ENCODE measurements at regions not wholly inside any gene's neighbourhood (a gene's known extent, or its start where the extent isn't known, plus 50 kb on each side); places are given as distances from the start of the nearest gene placed in this dataset.

DNA sequence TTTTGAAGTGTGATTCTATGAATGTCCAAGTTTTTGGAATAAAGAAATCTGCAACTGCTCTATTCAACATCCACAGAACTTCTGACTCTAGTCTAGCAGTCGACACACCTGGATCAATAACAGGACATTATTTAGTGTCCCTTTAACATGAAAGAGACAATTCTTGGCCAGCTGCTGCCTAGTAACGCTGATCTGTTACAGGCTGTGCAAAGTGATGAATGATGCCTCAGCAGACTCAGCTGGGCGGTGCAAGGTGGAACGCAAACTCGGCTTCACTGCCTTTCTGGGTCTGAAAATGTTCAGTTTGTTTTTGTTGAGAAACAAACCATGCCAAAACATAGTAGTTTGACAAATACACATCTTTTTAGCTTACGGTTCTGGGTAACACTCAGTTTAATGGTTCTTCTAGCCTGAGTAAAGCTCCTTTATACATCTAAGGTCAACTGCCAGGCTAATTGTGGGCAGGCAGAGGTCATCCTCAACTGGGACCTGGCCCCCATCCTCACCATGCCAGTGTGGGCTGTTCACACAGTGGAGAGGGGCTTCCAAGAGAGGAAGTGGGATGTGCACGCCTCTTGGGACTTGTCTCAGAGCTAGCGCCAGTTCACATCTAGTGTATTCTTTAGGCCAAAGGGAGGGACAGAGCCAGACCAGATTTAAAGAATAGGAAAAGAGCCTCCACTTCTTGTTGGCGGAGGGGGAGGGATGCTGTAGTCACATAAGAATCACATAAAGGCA, 879.7 kb downstream of the QKI start:
- DNase-seq (ENCODE audit: low spot score): no peak

DNA sequence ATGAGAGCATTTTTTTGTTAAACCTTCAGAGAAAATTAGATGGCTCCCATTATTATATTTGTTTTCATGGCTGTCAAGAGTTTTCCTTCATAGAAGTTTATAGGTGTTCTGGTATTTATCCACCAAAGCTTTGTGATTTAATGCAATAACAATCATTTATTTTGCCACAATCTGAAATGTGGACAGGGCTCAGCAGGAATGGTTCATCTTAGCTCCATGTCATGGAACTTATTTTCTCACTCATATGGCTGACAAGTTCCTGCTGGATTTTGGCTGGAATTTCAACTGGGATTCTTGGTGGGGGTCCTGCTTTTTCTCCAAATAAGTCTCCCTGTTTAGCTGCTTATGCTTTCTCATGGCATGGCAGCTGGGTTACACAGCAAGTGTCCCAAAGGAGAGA, 876.7 kb downstream of the QKI start:
- DNase-seq (ENCODE audit: low spot score): no peak

DNA sequence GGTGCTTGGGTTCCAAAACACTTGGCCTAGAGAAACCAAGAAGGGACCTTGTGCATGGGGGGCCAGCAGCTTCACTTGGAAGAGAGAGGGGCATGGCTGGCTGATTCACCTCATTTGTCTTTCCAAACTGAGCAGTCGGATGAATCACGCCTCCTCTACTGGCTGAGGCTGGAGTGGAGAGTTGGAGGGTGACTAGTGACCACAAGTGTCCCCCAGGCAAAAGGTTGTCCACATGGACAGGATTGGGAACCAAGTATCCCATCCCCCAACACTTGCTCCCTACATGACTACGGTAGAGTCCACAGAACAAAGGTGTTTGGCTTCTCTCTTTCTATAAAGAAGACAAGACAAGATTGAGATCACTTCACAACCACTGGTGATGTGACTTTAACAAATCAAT, 875.6 kb downstream of the QKI start:
- DNase-seq (ENCODE audit: low spot score): no peak

DNA sequence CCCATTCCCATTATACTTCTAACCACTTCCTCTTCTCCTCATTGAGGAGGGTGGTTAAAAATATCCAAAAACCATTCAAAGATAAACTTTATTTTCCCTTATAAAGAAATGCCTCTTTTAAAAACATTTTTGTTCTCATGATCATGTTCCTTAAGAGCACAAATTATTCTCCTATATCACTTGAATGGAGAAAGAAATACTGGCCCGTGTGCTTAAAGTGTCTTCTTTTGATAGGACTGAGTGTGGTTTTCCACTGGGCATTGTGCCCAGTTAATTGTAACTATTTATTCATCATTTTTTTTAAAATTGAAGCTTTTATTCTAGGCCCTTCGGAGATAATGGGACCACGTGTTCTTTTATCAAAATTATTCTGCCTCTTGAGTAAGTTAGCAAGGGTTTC, 871.5 kb downstream of the QKI start:
- DNase-seq (ENCODE audit: low spot score): no peak

DNA sequence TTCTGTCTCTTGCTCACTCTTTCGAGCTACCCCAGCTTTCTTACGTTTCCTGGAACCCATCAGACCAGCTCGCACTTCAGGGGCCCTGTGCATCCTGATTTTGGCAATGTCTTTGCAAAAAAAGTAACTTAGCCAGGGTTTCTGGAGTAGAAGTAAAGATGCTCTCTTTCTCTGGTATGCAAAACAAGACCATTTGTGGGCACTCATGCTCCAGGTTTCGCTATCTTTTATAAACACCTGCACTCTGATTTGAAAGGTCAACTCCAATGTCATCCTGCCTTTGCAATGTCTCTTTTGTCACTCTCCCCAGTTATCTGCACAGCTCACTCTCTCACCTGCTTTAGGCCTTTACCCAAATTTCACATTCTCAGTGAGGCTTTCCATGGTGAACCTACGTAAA, 869.1 kb downstream of the QKI start:
- DNase-seq (ENCODE audit: low spot score): no peak

DNA sequence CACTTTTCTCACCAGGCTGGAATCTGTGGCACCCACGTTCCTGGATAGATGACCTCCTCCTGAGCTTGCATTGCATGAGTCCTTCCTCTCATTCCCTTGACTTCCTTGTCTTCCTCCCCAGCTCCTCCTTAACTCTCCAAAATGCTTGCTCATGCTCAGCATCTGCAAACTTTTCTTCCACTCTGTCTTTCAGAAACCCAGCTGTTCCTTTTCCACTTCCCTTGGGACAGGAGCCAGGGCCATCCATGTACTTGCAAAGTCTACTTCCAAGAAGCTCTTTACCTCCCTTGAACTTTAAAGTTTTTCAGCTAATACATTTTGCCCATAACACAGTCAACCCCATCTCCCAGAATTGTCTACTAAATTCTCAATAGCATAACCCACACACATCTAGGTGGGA, 861.7 kb downstream of the QKI start:
- DNase-seq (ENCODE audit: low spot score): no peak

DNA sequence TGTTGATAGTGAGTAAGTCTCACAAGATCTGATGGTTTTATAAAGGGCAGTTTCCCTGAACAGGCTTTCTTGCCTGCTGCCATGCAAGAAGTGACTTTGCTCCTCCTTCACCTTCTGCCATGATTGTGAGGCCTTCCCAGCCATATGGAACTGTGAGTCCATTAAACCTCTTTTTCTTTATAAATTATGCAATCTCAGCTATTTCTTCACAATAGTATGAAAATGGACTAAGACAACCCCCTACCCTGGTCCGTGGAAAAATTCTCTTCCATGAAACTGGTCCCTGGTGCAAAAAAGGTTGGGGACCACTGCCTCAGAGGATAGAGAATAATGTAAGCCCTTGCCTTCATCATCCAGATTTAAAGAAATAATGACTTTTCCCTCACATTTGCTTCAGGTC, 861.3 kb downstream of the QKI start:
- DNase-seq (ENCODE audit: low spot score): no peak

DNA sequence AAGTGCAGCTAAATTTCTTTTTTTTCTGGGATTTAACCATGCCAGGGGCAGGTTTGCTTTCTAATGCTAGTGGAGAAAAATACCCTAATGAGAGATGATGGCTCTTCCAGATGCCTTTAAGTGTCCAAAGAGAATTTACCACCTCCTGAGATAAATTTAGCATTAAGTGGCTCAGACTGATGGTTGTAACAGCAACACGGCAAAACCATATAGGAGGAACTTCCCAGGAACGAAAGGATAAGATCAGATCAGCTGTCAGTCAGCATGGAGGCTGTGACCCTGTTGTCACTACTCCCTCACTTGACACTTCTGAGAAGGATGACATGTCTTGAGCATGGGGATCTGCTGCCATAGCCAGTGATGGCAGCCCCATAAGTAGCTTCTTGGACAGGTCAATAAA, 860.0 kb downstream of the QKI start:
- DNase-seq (ENCODE audit: low spot score): no peak

DNA sequence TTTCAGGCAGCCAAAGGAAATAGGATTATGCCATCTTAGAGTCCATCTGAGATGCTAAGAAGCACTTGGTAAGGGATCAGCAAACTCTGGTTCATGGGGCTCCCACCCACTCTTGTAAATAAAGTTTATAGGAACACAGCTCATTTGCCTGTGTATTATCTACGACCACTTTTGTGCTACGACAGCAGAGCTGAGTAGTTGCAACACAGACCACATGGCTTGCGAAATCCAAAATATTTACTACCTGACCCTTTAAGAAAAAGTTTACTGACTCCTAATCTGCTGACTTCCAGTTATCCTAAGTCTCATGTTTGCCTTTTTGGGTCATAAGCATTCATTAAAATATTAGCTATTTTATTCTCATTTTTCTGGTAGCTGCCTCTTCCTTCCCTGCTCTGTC, 859.0 kb downstream of the QKI start:
- DNase-seq (ENCODE audit: low spot score): no peak

DNA sequence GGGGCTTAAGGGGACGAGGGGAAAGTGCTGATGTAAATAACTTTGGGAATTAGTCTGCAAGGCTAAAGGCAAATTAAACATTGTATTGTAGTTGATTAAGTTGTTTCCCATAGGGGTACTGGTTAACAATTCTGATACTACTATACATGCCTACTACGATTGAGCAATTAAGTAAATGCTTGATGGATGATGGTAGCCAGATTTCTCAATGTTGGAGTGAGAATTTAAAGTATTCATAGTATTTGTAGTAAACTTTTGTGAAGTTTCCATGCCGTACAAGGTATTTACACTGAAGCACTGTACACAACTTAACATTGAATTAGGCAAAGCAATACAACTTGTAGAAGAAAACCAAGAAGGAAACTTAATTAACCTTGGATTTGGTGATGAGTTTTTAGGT, 852.3 kb downstream of the QKI start:
- DNase-seq (ENCODE audit: low spot score): no peak

DNA sequence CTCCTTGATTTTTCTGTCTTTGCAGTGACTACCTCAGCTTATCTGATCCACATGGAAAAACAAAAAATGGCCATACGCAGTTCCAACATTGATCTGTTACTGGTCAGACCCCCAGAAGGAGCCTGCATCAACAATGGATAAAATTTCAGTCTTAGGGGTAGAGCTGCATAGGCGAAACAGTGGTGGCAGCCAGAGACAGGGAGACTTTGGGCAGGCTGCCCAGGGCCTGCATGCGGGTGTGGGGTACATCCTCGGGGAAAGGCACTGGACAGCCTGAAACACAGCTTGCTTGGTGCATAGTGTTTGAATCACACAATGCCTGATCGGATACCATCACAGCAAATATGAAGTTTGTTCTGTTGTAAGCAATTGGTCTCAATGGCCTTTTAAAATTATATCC, 847.8 kb downstream of the QKI start:
- no peak for DNase-seq (ENCODE audit: low spot score)

DNA sequence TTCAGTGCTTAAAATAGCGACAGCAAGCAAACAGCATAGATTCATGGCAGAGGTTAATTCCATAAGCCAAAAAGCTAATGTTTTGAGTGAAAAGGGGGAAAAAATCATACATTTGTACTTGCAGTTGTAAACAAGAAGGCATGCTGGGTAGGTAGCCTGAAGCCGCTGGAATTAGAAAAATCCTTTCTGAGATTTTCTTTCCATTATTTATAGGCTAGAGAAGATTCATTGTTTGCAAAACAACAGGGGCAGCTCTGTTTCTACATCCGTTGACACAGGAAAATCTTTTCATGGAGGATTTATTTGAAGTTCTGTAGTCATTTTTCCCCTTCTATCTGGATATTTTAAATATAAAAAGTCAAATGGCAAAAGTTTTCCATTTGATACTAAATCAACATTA, 843.9 kb downstream of the QKI start:
- DNase-seq (ENCODE audit: low spot score): no peak

DNA sequence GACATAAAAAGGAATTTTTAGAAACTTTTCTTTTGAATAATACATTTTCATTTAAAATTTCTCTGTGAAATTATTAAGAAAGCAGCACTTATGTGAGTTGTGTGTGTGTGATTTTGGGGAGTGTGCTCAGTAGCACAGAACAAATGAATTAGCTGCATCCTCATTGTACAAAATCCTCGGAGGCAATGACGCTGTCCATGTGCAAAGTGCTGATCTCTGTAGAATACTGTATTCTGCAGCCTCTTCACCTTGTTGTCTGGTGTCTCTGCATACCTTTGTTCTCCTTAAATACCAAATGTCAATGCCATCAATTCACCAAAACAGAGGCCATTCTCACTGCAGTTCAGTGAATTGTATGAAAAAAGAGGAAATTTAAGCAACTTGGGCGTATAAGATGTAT, 838.4 kb downstream of the QKI start:
- no peak for DNase-seq (ENCODE audit: low spot score)

DNA sequence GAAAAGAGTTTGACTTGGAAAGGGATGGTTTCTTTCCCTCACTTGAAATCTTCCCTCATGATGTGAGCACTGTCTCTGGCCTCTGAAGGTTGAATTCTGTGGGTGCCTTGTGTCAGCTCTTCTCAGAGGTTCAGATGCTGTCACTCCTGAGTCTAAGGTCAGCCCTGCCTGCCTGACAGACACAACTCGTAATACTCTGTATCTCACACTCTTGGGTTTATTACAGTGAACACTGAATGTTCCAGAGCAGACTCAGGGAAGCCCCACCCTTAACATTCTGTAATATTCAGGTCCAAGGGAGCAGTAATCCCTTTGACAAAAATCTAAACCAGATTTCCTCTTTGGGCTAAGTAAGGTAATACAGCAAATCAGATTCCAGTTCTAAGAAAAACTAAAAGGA, 837.8 kb downstream of the QKI start:
- DNase-seq (ENCODE audit: low spot score): no peak

DNA sequence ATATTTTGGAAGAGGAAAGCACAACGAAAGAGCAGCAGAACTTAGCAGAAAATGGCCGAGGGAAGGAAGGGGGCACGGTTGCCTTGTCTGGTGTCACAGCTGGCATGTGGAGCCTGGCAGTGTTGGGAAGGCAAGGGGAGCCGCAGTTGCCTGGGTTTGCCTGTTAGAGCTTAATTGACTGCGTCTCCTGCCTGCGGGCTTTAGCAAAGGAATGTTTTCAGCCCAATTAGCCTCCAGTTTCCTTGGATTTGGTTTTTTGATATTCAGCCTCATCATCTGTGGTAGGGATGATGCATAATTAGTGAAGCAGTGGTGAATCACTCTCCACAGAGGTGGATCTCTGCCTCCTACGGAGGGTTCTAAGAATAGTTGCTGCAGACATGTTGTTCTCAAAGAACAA, 832.6 kb downstream of the QKI start:
- DNase-seq (ENCODE audit: low spot score): no peak

DNA sequence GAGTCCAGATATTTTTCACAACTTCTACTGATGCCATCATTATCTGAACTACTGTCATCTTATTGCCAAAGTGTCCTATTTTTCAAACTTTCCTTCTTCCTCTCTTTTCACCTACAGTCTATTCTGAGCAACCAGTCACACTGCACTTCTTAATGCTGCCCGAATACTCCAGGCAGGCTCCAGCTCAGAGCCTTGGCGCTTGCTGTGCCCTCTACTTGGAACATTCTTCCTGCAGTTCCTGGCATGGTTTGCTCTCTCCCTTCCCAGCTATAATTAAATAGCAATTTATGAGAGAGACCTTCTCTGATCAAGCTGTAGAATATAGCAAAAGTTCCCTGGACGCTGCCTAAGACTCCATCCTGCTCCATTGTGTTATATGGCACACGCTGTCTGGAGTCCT, 831.6 kb downstream of the QKI start:
- DNase-seq (ENCODE audit: low spot score): no peak

DNA sequence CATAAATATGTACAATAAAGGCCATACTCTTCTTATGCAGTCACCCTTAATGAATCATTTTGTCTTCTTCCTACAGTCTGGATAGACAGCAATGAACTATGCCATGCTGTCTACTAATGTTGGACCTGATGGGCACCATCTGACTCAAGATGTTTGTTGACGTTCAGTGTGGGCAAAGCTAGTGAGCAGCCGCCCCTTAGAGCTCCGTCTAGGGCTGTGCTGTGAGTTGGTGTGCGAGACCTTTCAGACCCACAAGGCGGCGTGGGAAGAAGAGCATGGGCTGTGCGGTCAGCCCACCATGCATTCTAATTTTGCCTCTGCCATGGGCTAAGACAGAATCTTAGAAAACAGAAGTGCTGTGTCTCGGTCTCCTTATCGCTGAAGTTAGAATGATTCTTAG, 829.4 kb downstream of the QKI start:
- DNase-seq (ENCODE audit: low spot score): no peak

DNA sequence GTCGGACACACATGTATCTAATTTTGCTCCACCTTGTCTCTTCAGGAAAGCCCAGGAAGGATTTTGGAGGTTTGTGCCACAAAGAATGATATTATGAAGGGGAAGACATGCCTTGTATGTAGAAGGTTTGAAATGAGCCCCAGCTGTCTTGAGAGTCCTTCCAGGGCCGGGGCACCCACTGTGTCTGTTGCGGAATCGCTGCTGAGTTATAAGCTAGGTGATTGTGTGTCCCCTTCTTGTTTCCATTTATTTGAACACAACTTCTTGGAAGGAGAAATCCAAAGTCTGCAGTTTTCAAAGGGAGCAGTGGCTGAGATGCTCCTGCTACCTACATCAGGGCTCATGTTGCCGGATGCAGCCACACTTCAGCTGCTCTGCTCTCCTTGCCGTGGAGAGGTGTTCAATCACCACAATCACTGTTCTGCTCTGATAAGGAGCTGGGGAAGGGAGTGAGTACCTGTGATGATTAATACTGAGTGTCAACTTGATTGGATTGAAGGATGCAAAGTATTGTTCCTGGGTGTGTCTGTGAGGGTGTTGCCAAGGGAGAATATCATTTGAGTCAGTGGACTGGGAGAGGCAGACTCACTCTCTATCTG, 828.6 kb downstream of the QKI start:
- no peak for DNase-seq (ENCODE audit: low spot score)

DNA sequence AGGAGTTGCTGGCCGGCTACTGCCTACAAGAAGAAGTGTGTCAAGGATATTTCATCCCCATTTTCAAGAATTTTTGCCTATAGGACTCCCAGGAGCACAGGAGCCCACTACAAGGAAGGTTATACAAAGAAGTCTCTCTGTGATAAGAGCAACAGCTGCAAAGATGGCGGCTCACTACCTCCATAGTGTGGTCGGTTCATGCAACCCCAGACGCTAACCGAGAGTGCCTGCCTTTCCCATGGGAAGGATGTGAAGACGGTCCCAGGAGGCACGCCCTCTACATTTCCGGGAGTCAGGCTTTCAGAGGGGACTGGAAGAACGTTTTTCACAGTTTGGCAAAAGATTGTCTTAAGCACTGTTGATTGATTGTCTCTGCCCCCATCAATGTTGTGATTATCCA, 816.3 kb downstream of the QKI start:
- DNase-seq (ENCODE audit: low spot score): no peak

DNA sequence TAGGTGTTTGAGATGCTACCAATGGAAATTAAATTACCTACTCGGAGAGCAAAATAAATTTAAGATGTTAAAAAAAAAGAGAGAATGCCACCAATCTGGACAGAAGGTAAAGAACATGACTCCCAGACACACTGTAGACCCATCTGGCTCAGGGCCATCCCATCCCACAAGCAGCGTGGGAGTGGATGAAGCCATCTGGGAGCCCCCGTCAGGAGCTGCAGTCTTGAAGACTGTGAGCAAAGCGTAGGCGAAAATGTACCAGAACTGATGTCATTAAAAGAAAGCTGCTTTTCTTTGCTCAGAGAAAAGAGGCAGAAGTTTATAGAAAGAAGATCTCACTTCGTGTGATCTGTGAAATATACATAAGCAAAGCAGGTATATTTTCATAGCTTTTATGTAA, 815.7 kb downstream of the QKI start:
- DNase-seq (ENCODE audit: low spot score): no peak

DNA sequence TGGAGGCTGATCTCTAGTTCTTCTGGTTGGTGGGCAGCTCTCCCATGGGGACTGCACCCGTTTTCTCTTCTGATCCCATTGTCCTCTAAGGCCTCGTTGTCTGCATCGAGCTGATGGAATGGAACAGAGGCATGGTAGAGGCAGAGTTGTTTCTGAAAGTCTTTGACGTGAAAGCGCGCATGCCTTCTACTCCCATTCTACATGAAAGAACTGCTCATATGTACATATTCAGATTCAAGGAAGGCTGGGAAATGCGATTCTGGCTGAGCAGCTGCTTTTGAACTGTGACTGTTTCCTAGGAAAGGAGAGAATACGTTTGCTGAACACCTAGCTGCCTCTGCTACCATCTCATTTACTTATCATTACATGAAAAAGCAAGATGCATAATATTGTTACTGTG, 815.2 kb downstream of the QKI start:
- DNase-seq (ENCODE audit: low spot score): no peak

DNA sequence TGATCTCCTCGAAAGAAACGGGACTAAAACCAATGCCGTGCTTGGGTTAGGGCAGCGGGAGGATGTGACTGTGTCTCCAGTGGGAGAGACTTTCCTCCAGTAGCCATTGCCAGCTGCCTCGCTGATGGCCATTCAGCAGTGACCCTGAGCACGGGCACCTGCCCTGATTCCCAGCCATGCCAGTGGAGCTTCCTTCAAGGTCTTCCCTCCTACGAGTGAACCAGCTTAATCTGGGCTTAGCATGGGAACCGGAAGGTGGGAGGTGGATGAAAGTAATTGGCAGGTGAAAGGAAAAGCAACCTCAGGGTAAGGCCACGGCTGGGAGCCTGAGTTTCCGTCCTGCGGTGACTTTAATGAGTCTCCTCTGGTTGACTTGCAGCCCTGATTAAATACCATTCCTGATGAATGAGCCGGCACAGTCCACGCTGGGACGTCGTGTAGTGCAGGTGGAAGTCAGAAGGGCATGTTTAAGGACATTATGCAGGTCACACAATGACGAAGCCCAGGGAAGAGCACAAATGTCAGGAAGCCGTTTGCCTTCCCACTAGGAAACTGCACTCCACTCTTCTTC, 813.5 kb downstream of the QKI start:
- no peak for DNase-seq (ENCODE audit: low spot score)

DNA sequence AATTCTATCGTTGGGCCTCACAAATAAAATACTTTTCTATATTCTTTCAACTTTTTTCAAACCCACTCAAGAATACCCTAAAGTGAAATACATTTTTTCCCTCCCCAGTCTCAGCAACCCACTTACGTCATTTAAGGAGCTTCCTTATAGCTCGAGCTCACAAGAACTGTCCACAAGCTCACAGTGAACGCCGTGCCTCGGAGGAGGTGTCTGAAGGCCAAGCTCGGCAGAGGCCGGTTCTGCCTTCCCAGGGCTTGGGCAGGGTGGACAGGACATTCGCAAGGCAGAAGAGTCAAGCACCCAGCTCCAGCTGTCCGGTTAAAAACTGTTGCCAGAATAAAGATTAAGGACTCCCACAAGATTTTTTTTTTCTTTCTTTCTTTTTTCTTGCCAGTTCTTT, 802.3 kb downstream of the QKI start:
- no peak for DNase-seq (ENCODE audit: low spot score)

DNA sequence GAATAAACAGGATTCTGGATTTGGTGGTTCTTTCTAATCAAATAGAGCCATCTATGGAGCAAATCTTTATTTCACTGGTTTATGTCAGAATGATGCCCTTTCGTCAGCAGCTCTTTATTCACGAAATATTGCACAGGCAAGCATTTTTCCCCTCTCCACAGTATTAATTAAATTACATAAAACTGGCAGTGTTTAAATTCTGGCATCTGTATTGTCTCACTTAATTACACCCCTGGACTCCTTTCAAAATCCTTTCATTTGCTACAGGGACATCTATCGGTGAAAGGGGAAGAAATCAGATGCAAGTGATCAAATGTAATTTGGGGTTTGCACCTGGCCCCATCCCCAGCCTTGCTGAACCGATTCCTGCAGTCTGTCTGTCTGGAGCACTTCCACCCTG, 801.9 kb downstream of the QKI start:
- DNase-seq (ENCODE audit: low spot score): no peak
